GM19372 (cell line): ENCODE measurements at regions not wholly inside any gene's neighbourhood (a gene's known extent, or its start where the extent isn't known, plus 50 kb on each side); places are given as distances from the start of the nearest gene placed in this dataset.

Source experiments
- ATAC-seq: cut with Tn5 transposase; IDR thresholded peaks from one replicate; pipeline ENCODE4 v1.9.1; 2021; ENCODE audit warnings: mild to moderate bottlenecking, low read depth, moderate library complexity; ENCODE audit not compliant: unreplicated experiment

- ATAC-seq: no peak
These were observed 661.2 kb downstream of the SQOR start for GRCh38 chr15:46296002-46296401.

GRCh38 chr15:46296797-46297196, 662.0 kb downstream of the SQOR start:
- no peak for ATAC-seq

- peak; percentile 85 for ATAC-seq
These were observed 662.9 kb downstream of the SQOR start for GRCh38 chr15:46297766-46298165.

GRCh38 chr15:46300716-46301115, 665.9 kb downstream of the SQOR start:
- no peak for ATAC-seq

GRCh38 chr15:46301291-46301690, 666.5 kb downstream of the SQOR start:
- no peak for ATAC-seq

GRCh38 chr15:46301826-46302225, 667.0 kb downstream of the SQOR start:
- no peak for ATAC-seq

GRCh38 chr15:46304321-46304720, 669.5 kb downstream of the SQOR start:
- no peak for ATAC-seq

- ATAC-seq: no peak
These were observed 672.9 kb downstream of the SQOR start for GRCh38 chr15:46307746-46308145.

- ATAC-seq: no peak
These were observed 675.1 kb downstream of the SQOR start for GRCh38 chr15:46309914-46310313.

GRCh38 chr15:46312133-46312740, 677.4 kb downstream of the SQOR start:
- peak; percentile 94 for ATAC-seq

GRCh38 chr15:46315434-46315833, 680.6 kb downstream of the SQOR start:
- ATAC-seq: no peak

- ATAC-seq: no peak
These were observed 681.2 kb downstream of the SQOR start for GRCh38 chr15:46316024-46316423.

GRCh38 chr15:46317029-46317428, 682.2 kb downstream of the SQOR start:
- ATAC-seq: no peak

GRCh38 chr15:46322753-46323152, 687.9 kb downstream of the SQOR start:
- no peak for ATAC-seq

GRCh38 chr15:46326173-46326572, 691.3 kb downstream of the SQOR start:
- ATAC-seq: no peak

- no peak for ATAC-seq
These were observed 694.0 kb downstream of the SQOR start for GRCh38 chr15:46328821-46329220.

- no peak for ATAC-seq
These were observed 695.0 kb downstream of the SQOR start for GRCh38 chr15:46329876-46330275.

GRCh38 chr15:46331546-46331945, 696.7 kb downstream of the SQOR start:
- no peak for ATAC-seq

GRCh38 chr15:46343196-46343935, 708.5 kb downstream of the SQOR start:
- ATAC-seq: no peak

GRCh38 chr15:46344115-46344724, 709.4 kb downstream of the SQOR start:
- ATAC-seq: no peak

GRCh38 chr15:46344915-46345314, 710.1 kb downstream of the SQOR start:
- ATAC-seq: no peak

- ATAC-seq: no peak
These were observed 719.6 kb downstream of the SQOR start for GRCh38 chr15:46354443-46354842.
